Astrocyte of the cerebellum (primary cell): ENCODE measurements at regions not wholly inside any gene's neighbourhood (a gene's known extent, or its start where the extent isn't known, plus 50 kb on each side); places are given as distances from the start of the nearest gene placed in this dataset.

Source experiments
- DNase-seq: peaks from one replicate; pipeline ENCODE4 v3.0.0-alpha.2; 2011; ENCODE audit warnings: low read depth
- H3K4me3 ChIP-seq: 2 replicates; pipeline ENCODE4 v1.5.1; 2011; ENCODE audit warnings: mild to moderate bottlenecking, low read depth, low read length, moderate library complexity
- in situ Hi-C: cut with HindIII; loops from 2 replicates; pipeline ENCODE4 v1.10.0; 2017; ENCODE audit warnings: low sequenced_read_pairs
- TF ChIP-seq, protein P1 (sequence below): IDR thresholded peaks from 2 replicates; pipeline ENCODE4 v1.5.1; 2012; ENCODE audit warnings: low read length, low read depth, moderate library complexity, mild to moderate bottlenecking; ENCODE audit errors: missing control alignments

DNA sequence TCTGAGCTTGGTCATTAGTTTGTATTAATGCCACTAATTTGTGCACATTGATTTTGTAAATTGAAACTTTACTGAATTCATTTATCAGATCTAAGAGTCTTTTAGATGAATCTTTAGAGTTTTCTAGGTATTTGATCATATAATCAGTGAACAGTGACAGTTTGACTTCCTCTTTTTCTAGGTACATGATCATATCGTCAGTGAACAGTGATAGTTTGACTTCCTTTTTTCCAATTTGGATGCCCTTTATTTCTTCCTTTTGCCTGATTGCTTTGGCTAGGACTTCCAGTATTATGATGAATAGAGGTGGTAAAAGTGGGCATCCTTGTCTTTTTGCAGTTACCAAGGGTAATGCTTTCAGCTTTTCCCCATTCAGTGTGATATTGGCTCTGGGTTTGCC lies 421.4 kb upstream of the CPXCR1 start:
- no peak for DNase-seq
- no peak overlapping the region for H3K4me3 ChIP-seq
- TF ChIP-seq, protein P1, sequence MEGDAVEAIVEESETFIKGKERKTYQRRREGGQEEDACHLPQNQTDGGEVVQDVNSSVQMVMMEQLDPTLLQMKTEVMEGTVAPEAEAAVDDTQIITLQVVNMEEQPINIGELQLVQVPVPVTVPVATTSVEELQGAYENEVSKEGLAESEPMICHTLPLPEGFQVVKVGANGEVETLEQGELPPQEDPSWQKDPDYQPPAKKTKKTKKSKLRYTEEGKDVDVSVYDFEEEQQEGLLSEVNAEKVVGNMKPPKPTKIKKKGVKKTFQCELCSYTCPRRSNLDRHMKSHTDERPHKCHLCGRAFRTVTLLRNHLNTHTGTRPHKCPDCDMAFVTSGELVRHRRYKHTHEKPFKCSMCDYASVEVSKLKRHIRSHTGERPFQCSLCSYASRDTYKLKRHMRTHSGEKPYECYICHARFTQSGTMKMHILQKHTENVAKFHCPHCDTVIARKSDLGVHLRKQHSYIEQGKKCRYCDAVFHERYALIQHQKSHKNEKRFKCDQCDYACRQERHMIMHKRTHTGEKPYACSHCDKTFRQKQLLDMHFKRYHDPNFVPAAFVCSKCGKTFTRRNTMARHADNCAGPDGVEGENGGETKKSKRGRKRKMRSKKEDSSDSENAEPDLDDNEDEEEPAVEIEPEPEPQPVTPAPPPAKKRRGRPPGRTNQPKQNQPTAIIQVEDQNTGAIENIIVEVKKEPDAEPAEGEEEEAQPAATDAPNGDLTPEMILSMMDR: no peak
- in situ Hi-C loops: no loop called here

DNA sequence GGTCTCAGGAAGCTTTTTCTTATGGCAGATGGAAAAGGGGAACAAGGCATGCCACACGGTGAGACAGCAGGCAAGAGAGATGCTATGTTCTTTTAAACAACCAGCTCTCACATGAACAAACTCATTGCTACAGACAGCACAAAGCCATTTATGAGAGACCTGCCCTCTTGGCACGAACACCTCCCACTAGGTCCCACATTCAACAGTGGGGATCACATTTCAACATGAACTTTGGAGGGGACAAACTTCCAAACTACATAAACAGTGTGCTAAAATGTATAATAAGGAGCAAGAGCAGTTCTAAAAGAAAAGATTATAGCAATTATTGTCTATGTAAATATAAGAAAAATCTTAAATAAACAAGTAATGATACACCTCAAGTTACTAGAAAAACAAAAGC lies 391.8 kb upstream of the CPXCR1 start:
- TF ChIP-seq, protein P1: no peak
- in situ Hi-C loops: no loop called here
- DNase-seq: no peak
- no peak overlapping the region for H3K4me3 ChIP-seq

DNA sequence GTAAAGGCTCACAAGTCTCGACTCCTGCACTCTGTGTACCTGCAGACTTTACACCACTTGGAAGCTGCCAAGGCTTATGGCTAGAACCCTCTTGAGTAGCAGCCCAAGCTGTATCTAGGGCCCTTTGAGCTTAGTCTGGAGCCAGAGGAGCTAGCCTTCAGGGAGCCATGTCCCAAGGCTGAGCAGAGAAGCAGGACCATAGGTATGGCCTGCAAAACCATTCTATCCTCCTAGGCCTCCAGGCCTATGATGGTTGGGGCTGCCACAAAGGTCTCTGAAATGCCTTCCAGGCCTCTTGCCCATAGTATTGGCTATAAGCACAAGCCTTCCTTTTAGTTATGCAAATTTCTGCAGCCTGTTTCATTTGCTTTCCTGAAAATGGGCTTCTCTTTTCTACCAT lies 380.7 kb upstream of the CPXCR1 start:
- H3K4me3 ChIP-seq: no peak overlapping the region
- in situ Hi-C loops: no loop called here

DNA sequence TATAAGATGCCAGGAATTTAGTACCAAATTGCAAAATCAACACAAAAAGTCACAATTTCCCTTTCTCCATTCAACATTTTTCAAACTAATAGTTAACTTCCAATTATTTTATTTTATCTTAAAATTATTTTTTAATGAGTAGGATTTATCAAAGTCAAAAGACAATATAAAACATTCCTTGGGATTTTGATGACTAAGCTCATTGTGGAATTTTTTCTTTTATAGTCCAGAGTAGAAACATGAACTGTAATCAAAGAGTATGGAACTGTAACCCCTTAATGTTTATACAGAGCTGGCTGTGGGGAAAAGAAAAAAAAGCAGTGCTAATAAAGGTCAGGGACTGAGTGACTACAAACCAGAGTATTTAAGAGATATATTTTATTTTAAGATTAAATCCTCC lies 368.6 kb upstream of the CPXCR1 start:
- in situ Hi-C loops: no loop called here
- no peak for DNase-seq
- H3K4me3 ChIP-seq: no peak overlapping the region
- TF ChIP-seq, protein P1: no peak

More for the DNA sequence above, 380.7 kb upstream of the CPXCR1 start:
- DNase-seq: no peak
- TF ChIP-seq, protein P1: no peak

DNA sequence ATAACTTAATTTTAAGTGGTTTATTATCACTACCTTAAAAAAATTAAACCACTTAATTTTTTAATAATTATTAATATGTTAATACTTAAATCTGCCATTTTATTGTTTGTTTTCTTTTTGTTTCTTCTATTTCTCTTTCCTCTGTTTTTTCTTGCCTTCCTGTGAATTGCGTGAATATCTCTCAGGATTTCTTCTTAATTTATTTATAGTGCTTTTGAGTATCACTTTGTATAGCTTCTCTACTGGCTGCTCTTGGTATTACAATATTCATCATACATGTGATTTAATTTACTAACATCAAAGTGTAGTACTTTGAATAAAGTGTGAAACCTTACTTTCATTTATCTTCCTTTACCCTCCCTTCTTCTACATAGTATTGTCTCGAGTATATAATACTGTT lies 349.5 kb upstream of the CPXCR1 start:
- no peak for DNase-seq
- TF ChIP-seq, protein P1: no peak
- in situ Hi-C loops: no loop called here
- no peak overlapping the region for H3K4me3 ChIP-seq

DNA sequence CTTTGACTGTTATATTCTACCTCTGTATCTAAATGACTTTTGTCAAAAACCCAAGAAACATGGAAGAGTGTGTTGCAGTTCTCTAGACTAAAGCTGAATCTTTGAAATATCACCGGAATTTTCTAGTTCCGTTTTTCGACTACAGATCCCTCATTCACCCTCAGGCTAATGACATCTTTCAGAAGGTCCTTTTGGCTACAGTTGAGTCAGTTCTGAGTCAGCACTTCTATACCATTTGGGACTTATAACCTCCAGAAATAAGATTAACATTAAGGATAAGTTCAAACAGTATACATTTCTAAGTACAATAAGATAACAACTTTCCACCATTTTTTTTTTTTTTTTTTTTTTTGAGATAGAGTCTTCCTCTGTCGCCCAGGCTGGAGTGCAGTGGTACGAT lies 331.0 kb upstream of the CPXCR1 start:
- no peak overlapping the region for H3K4me3 ChIP-seq
- TF ChIP-seq, protein P1: no peak
- DNase-seq: no peak
- in situ Hi-C loops: no loop called here

DNA sequence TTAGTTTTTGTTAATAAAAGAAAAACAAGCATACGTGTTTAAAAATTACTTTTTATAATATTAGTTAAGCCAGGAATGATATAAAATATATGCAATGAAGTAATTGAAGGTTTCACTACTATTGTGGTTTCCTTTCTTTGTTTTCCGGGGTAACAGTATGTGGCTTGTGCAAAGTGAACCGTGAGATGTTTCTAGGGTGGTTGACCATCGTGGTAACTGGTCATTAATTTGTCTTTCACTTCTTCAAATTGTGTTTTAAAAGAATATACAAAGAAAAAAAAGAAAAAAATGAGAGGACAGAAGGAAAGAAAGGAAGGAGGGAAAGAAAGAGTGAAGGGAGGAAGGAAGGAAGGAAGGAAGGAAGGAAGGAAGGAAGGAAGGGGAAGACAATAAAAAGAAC lies 330.1 kb upstream of the CPXCR1 start:
- TF ChIP-seq, protein P1: no peak
- no peak for DNase-seq
- no peak overlapping the region for H3K4me3 ChIP-seq
- in situ Hi-C loops: no loop called here
